Lung (tissue), 11 donors: ENCODE measurements at regions not wholly inside any gene's neighbourhood (a gene's known extent, or its start where the extent isn't known, plus 50 kb on each side); places are given as distances from the start of the nearest gene placed in this dataset.
A peak's percentile ranks its signal among the peaks of the same experiment; 100 is the strongest.

Source experiments
- ATAC-seq: fragments of 200-7000 bp; cut with Tn5 transposase; one replicate; pipeline ENCODE4 v1.9.1; 2020; ENCODE audit warnings: moderate number of reproducible peaks; ENCODE audit not compliant: insufficient read depth, low FRiP score
- DNase-seq, 3 donors: peaks; one replicate each; pipeline ENCODE4 v3.0.0-alpha.2; 2013 to 2017
- H3K27ac ChIP-seq, 2 donors: one replicate each; pipeline ENCODE4 v1.5.1; 2013; ENCODE audit warnings: mild to moderate bottlenecking in 2 of 2, moderate library complexity in 2 of 2, control low read depth in 1 of 2, inconsistent platforms in 1 of 2, low read depth in 1 of 2, low read length in 1 of 2
- H3K27me3 ChIP-seq, 3 donors: one replicate each; pipeline ENCODE4 v1.5.1; 2013; ENCODE audit warnings: low read length in 2 of 3; ENCODE audit not compliant: control insufficient read depth in 3 of 3, insufficient read depth in 3 of 3
- H3K36me3 ChIP-seq, 4 donors: one replicate each; pipeline ENCODE4 v1.5.1; 2013; ENCODE audit warnings: low read length in 4 of 4, mild to moderate bottlenecking in 1 of 4, moderate library complexity in 1 of 4; ENCODE audit not compliant: control insufficient read depth in 4 of 4, insufficient read depth in 4 of 4
- H3K4me1 ChIP-seq, 5 donors: one replicate each; pipeline ENCODE4 v1.5.1; 2013; ENCODE audit warnings: low read length in 5 of 5, mild to moderate bottlenecking in 2 of 5, moderate library complexity in 1 of 5; ENCODE audit not compliant: control insufficient read depth in 5 of 5, insufficient read depth in 5 of 5
- H3K4me3 ChIP-seq: one replicate; pipeline ENCODE4 v1.5.1; 2013; ENCODE audit warnings: mild to moderate bottlenecking, control low read depth, moderate library complexity
- H3K9ac ChIP-seq, 2 donors: one replicate each; pipeline ENCODE4 v1.5.1; 2013; ENCODE audit warnings: low read length in 2 of 2, control low read depth in 1 of 2; ENCODE audit not compliant: insufficient read depth in 1 of 2
- H3K9me3 ChIP-seq, 4 donors: one replicate each; pipeline ENCODE4 v1.5.1; 2013; ENCODE audit warnings: low read length in 3 of 4, mild to moderate bottlenecking in 1 of 4, moderate library complexity in 1 of 4; ENCODE audit not compliant: control insufficient read depth in 4 of 4, insufficient read depth in 3 of 4
- whole genome bisulfite sequencing, 2 donors: extraction: QIAGEN DNeasy Blood & Tissue Kit; methylation state at CpG; one replicate each; pipeline ENCODE4 v1.1.7; 2013; 5-methylcytosine and 5-hydroxymethylcytosine counted together
- TF ChIP-seq, protein P1 (sequence below): IDR thresholded peaks from 2 replicates; pipeline ENCODE4 v1.5.1; 2012; ENCODE audit warnings: mild to moderate bottlenecking; ENCODE audit errors: control extremely low read depth, extremely low read depth
- donor health status: control.
- donor health status: control.
- donor health status: Bipolar disorder and iron deficiency.
- donor health status: healthy.
- donor health status: DM: yes; HTN: yes; CAD: no.

DNA sequence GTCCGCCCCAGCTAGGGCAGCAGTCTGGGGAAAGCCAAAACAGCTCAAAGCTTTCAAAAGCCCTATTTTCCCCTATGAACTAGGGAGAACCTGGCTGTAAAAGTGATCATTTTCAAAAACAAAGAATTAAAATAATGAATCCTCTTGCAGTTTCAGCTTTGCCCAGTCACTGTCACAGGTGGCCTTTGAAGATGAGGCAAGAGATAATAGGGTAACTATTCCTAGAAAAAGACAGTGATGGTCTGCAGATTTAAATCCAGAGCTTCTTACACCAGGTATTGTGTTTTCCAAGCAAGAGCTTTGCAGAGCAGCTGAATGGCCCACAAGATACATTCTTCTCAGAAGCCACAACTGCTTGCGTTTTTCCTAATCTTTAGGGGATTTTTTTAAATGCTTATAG lies 80.2 kb upstream of the NUDT4 start:
- WGBS, 2 donors = 90 to 99% methylated on average over 2 of the region's 2 CpGs
- ATAC-seq = no peak

DNA sequence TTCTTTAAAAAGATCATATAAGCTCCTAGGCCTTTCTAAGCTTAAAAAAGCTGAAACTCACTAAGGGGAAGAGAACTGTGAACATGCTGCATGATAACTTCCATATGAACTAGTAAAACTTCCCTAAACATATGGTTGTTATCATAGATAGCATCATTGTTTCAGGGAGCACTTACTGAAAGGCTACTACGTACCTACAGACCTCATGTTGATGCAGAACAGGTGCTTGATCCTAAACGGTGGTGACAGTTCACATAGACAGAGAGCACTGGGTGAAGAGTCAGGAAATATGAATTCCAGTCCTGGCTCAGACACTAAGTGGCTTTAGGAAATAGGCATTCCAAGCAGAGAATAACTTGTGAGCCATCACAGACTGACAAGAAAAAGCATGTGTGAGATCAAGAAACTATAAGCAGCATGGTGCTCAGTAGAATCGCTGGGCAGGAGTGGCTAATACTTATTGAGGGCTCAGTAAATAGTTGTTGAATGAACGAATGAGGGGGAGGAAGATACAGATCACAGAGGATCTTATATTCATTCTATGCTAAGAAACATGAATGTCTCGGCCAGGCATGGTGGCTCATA lies 78.4 kb upstream of the NUDT4 start:
- Histone ChIP-seq H3K9me3 (no peaks in the 10 kb centered on the region), H3K9ac (no peak overlapping the region), H3K36me3 (no peaks in the 10 kb centered on the region), H3K4me3 (no peak overlapping the region), H3K27me3 (no peaks in the 10 kb centered on the region), H3K27ac (peak overlapping the region in 1 of 2 donors; percentile 51), H3K4me1 (peaks cover 0 to 3% (median 0%) of the 10 kb centered on the region in 5 donors)
- TF ChIP-seq, protein P1, sequence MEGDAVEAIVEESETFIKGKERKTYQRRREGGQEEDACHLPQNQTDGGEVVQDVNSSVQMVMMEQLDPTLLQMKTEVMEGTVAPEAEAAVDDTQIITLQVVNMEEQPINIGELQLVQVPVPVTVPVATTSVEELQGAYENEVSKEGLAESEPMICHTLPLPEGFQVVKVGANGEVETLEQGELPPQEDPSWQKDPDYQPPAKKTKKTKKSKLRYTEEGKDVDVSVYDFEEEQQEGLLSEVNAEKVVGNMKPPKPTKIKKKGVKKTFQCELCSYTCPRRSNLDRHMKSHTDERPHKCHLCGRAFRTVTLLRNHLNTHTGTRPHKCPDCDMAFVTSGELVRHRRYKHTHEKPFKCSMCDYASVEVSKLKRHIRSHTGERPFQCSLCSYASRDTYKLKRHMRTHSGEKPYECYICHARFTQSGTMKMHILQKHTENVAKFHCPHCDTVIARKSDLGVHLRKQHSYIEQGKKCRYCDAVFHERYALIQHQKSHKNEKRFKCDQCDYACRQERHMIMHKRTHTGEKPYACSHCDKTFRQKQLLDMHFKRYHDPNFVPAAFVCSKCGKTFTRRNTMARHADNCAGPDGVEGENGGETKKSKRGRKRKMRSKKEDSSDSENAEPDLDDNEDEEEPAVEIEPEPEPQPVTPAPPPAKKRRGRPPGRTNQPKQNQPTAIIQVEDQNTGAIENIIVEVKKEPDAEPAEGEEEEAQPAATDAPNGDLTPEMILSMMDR = no peak
- ATAC-seq (no peak), DNase-seq (no peak)
- 83% methylated on average over 5 of the region's 5 CpGs for WGBS, 2 donors

More for the DNA sequence above, 80.2 kb upstream of the NUDT4 start:
- no peak for DNase-seq
- Histone ChIP-seq H3K4me3 (no peak overlapping the region), H3K27ac (no peak overlapping the region), H3K9me3 (no peaks in the 10 kb centered on the region), H3K27me3 (no peaks in the 10 kb centered on the region), H3K4me1 (peaks cover 0 to 3% (median 0%) of the 10 kb centered on the region in 5 donors), H3K36me3 (no peaks in the 10 kb centered on the region), H3K9ac (no peak overlapping the region)
- TF ChIP-seq, protein P1 = no peak

DNA sequence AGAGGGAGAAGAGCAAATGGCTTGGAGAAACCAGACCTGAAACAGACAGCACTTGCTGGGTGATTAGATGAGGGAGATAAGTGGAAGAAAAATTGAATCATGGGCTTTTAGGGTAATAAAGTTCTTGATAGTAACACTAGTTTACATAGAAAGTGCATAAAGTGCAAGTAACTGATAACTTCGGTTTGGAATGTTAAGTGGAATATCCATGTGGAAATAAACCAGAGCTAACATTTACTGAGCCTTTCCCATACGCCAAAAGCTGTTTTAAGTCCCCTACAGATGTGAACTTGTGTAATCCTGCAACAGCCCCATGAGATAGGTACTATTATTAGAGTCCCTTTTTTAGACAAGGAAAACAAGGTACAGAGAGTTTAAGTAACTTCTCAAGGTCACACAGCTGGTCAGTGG lies 77.1 kb upstream of the NUDT4 start:
- 67 to 71% methylated on average over 2 of the region's 2 CpGs for WGBS, 2 donors
- H3K27me3 ChIP-seq = no peaks in the 10 kb centered on the region

More for the DNA sequence above, 77.1 kb upstream of the NUDT4 start:
- peak overlapping the region in 1 of 2 donors; percentile 51 for H3K27ac ChIP-seq
- no peaks in the 10 kb centered on the region for H3K36me3 ChIP-seq
- peaks cover 0 to 3% (median 0%) of the 10 kb centered on the region in 5 donors for H3K4me1 ChIP-seq
- H3K9ac ChIP-seq = no peak overlapping the region
- ATAC-seq (no peak), DNase-seq (peak in 1 of 3 donors; percentile 32)
- TF ChIP-seq, protein P1 = no peak
- H3K4me3 ChIP-seq = no peak overlapping the region
- H3K9me3 ChIP-seq = no peaks in the 10 kb centered on the region
